ENCODE measurements at regions not wholly inside any gene's neighbourhood (a gene's known extent, or its start where the extent isn't known, plus 50 kb on each side); places are given as distances from the start of the nearest gene placed in this dataset.

GRCh38 chr20:24772667-24773066, 176.4 kb upstream of the CST7 start:
- no peak for DNase-seq (ENCODE audit: low spot score)
- intact Hi-C loops (cut with DNase I) = no loop called here

GRCh38 chr20:24773168-24773567, 175.9 kb upstream of the CST7 start:
- intact Hi-C loops (cut with DNase I) = no loop called here
- DNase-seq (ENCODE audit: low spot score) = no peak

- DNase-seq (ENCODE audit: low spot score) = no peak
- intact Hi-C loops (cut with DNase I) = no loop called here
These were observed 175.3 kb upstream of the CST7 start for GRCh38 chr20:24773751-24774201.

GRCh38 chr20:24775966-24776365, 173.1 kb upstream of the CST7 start:
- intact Hi-C loops (cut with DNase I) = no loop called here
- no peak for DNase-seq (ENCODE audit: low spot score)

- intact Hi-C loops (cut with DNase I) = no loop called here
- DNase-seq (ENCODE audit: low spot score) = no peak
These were observed 172.3 kb upstream of the CST7 start for GRCh38 chr20:24776755-24777271.

GRCh38 chr20:24777746-24778145, 171.3 kb upstream of the CST7 start:
- DNase-seq (ENCODE audit: low spot score) = no peak
- intact Hi-C loops (cut with DNase I) = no loop called here

GRCh38 chr20:24778585-24779031, 170.5 kb upstream of the CST7 start:
- no peak for DNase-seq (ENCODE audit: low spot score)

GRCh38 chr20:24779131-24779530, 169.9 kb upstream of the CST7 start:
- no peak for DNase-seq (ENCODE audit: low spot score)
- intact Hi-C loops (cut with DNase I) = no loop called here

More at GRCh38 chr20:24778585-24779031, 170.5 kb upstream of the CST7 start:
- intact Hi-C loops (cut with DNase I) = no loop called here

GRCh38 chr20:24779946-24780345, 169.1 kb upstream of the CST7 start:
- intact Hi-C loops (cut with DNase I) = no loop called here
- no peak for DNase-seq (ENCODE audit: low spot score)

GRCh38 chr20:24780674-24781417, 168.2 kb upstream of the CST7 start:
- peak; percentile 40 for DNase-seq (ENCODE audit: low spot score)
- intact Hi-C loops (cut with DNase I) = no loop called here

- peak; percentile 78 for DNase-seq (ENCODE audit: low spot score)
- intact Hi-C loops (cut with DNase I) = no loop called here
These were observed 167.6 kb upstream of the CST7 start for GRCh38 chr20:24781418-24781980.

GRCh38 chr20:24782301-24782700, 166.8 kb upstream of the CST7 start:
- peak; percentile 64 for DNase-seq (ENCODE audit: low spot score)
- intact Hi-C loops (cut with DNase I) = no loop called here

- peak; percentile 63 for DNase-seq (ENCODE audit: low spot score)
- intact Hi-C loops (cut with DNase I) = no loop called here
These were observed 166.1 kb upstream of the CST7 start for GRCh38 chr20:24782801-24783630.

- peak; percentile 44 for DNase-seq (ENCODE audit: low spot score)
- intact Hi-C loops (cut with DNase I) = no loop called here
These were observed 165.2 kb upstream of the CST7 start for GRCh38 chr20:24783631-24784492.

GRCh38 chr20:24784607-24785006, 164.5 kb upstream of the CST7 start:
- intact Hi-C loops (cut with DNase I) = no loop called here
- DNase-seq (ENCODE audit: low spot score) = no peak

GRCh38 chr20:24785141-24786110, 163.6 kb upstream of the CST7 start:
- intact Hi-C loops (cut with DNase I) = no loop called here

GRCh38 chr20:24786111-24786495, 163.0 kb upstream of the CST7 start:
- no peak for DNase-seq (ENCODE audit: low spot score)
- intact Hi-C loops (cut with DNase I) = no loop called here

More at GRCh38 chr20:24785141-24786110, 163.6 kb upstream of the CST7 start:
- peak; percentile 43 for DNase-seq (ENCODE audit: low spot score)

- DNase-seq (ENCODE audit: low spot score) = no peak
- intact Hi-C loops (cut with DNase I) = no loop called here
These were observed 162.4 kb upstream of the CST7 start for GRCh38 chr20:24786646-24787045.

All from posterior vena cava (tissue), 2 donors.